CD4-positive, alpha-beta T cell treated with Interleukin-17A for 1 hour (primary cell): ENCODE measurements at regions not wholly inside any gene's neighbourhood (a gene's known extent, or its start where the extent isn't known, plus 50 kb on each side); places are given as distances from the start of the nearest gene placed in this dataset.

Experiments
- DNase-seq: peaks from one replicate; pipeline ENCODE4 v3.0.0-alpha.2; 2020

DNA sequence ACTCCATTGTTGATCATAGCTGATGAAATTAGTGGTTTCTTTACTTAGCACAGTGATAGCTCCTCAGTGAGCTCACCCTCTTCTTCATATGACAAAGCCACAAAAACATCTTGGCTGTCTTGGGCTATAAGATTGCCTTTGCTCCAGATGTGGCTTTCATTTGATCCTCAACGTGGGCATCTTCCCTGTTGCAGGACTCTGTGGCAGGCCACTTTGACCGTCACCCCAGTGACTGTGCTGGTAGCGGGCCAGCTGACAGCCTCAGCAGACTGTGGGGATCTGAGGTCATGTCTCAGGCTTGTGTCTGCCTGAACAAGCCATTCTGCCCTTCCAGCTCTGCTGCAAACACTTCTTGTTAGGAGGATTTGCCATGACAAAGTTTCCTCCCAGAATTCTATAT, 422.2 kb downstream of the NR2F1-AS1 start:
- no peak for DNase-seq

GRCh38 chr5:93156566-93156965, 424.5 kb downstream of the NR2F1-AS1 start:
- no peak for DNase-seq

DNA sequence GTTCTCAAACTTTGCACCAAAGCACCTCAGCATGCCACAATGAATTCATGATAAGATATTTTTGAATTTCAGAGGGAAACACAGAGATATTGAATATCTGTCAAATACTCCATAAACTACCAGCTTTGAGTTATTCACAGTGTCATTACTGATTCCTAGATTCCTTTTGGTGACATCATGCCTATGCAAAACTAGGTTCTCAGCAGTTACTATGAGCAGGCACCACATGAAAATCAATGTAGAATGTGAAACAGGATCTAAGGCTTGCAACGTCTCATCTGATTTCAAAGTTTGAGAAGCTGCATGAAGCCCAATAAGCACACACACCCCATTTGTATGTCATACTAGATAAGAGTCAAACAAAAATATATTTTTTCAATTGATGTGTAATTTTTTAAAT, 426.5 kb downstream of the NR2F1-AS1 start:
- DNase-seq, result no peak

GRCh38 chr5:93153461-93153860, 427.6 kb downstream of the NR2F1-AS1 start:
- no peak for DNase-seq

DNA sequence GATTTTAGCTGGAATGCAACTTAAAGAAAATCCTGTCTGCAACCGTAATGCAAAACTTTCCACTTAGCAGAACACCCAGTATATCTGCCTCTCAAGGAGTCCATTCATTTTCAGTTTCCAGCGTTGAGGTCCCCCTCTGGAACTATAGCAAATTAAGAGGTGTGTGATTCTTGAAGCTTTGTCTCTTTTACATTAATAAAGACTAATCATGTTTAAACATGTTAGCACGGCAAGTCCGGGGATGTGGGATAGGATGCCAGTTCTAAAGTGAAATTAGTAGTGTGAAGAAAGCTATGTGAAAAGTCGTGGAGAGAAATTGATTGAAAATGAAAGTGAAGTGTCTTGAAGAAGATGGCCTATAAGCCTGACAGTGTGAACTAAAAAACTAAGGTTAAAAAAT, 429.1 kb downstream of the NR2F1-AS1 start:
- no peak for DNase-seq

DNA sequence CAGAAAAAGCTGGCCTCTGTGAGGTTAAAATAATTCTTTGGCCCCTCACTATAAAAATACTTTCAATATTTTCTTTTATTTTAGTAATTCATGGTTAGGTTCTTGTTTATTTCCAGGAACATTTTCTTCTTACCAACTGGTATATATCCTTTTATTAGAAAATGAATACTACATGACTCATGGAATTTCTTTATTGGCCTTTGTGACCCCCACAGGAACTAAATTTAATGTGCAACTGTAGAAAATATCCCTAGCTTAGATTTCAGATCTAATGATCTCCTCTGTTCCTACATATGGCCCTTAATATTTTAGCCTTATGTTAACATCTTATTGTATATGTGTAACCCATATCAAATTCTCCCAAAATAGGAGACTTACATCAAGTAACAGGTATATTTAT, 429.9 kb downstream of the NR2F1-AS1 start:
- no peak for DNase-seq

DNA sequence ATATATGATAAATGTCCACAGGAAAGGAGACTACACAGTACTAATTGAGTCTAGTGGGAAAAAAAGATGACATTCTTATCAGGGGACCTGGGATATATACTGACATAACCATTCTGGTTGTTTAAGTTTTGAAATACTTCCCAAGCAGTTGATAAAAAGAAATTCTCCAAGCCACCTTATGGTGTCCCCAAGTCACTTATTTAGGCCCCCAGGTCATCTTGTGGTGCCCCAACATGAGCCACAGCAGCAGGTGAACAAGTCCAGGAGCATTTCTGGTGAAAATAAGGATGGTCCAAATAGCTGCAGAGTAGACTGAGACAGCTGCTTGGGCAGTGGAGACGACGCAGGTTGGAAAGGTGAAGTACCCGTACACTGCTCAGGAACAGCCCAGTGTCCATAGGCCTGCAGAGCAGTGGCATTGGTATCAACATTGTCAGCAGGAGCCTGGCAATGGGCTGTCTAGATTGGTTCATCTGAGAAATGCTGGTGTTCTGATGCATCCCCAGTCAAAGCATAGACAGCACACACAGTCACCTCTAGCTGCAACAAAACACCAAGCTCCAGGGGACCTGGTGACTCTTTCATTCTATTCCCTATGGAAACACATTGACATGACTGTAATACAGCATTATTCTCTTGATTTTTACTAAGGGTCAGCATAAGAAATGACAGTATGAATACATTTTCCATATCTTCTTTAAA, 430.6 kb downstream of the NR2F1-AS1 start:
- no peak for DNase-seq

DNA sequence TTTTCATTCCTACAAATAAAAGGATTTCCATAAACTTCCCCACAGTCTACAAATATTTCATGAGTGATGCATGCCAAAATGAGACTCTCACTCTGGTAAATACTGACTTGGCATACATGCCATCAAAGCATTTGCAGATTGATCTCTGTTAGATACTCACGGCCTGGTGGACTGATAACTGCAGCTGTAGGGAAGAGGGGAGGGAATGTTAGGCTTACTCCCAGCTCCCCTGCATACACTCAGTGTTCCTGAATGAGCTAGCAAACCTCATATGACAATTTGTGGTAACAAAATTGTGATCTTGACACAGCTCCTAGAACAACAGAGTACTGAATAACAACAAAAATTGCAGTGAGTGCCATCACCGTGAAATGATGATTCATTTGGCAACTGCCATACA, 435.3 kb downstream of the NR2F1-AS1 start:
- no peak for DNase-seq

- no peak for DNase-seq
Measured at GRCh38 chr5:93145019-93145418, 436.0 kb downstream of the NR2F1-AS1 start.

GRCh38 chr5:93141969-93142368, 439.1 kb downstream of the NR2F1-AS1 start:
- no peak for DNase-seq

GRCh38 chr5:93130624-93131490, 450.2 kb downstream of the NR2F1-AS1 start:
- DNase-seq, result no peak

GRCh38 chr5:93126634-93127033, 454.4 kb downstream of the NR2F1-AS1 start:
- DNase-seq, result no peak

- no peak for DNase-seq
Measured at GRCh38 chr5:93123127-93123526, 457.9 kb downstream of the NR2F1-AS1 start.

- no peak for DNase-seq
Measured at GRCh38 chr5:93122446-93122845, 458.6 kb downstream of the NR2F1-AS1 start.

DNA sequence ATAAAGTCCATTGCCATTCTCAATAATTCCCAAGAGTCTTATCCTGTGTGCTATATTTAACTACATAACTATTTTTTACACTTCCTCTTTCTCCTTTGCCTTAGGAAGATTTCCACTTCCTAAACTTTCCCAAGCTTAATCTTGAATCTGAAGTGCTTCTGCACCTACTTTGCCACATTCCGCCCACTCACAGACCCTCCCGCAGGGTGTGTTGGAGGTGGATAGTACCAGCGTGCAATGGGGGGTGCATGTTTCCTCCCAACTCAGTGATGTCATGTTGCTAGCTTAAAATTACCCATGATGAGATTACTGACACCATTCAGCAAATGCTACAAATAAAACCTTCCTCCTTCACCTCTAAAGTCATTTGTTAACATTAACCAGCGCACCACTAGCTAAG, 460.2 kb downstream of the NR2F1-AS1 start:
- no peak for DNase-seq

- DNase-seq, result no peak
Measured at GRCh38 chr5:93120051-93120450, 461.0 kb downstream of the NR2F1-AS1 start.

GRCh38 chr5:93117751-93118531, 463.1 kb downstream of the NR2F1-AS1 start:
- DNase-seq, result no peak

GRCh38 chr5:93107805-93108520, 473.1 kb downstream of the NR2F1-AS1 start:
- DNase-seq, result no peak

GRCh38 chr5:93107141-93107540, 473.9 kb downstream of the NR2F1-AS1 start:
- no peak for DNase-seq

GRCh38 chr5:93101661-93102060, 479.4 kb downstream of the NR2F1-AS1 start:
- no peak for DNase-seq

DNA sequence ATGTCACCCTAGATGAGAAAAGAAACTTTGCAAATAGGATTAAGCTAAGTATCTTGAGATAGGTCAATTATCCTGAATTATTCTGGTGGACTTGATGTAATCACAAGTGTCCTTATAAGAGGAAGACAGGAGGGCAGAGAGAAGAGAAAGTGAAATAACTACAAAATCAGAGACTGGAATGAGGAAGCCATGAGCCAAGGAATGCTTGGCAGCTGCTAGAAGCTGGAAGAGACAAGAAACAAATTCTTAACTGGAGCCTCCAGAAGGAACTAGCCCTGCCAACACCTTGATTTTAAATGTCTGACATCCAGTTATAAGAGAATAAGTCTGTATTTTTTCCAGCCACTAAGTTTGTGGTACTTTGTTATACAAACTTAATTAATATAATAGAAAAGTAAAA, 480.0 kb downstream of the NR2F1-AS1 start:
- DNase-seq, result no peak

DNA sequence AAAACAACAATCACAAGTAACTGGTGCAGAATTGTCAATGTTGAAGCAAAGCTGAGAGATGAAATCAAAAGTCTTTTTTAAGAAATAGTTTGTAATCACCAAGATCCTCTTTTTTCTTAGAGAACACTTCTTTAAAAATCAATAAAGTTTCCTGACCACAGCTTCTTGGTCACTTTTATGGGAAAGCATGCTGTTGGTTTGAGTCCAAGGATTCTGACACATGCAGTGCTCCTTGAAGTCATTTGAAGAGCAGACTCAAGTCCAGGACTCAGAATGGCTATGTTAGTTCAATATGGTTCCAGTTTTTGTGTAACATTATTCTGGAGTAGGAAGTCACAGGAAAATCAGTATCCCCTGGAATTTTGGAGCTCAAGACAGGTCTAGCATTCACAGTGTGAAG, 480.6 kb downstream of the NR2F1-AS1 start:
- no peak for DNase-seq

GRCh38 chr5:93099902-93100347, 481.1 kb downstream of the NR2F1-AS1 start:
- no peak for DNase-seq
